Kidney tubule cell (primary cell): ENCODE measurements at regions not wholly inside any gene's neighbourhood (a gene's known extent, or its start where the extent isn't known, plus 50 kb on each side); places are given as distances from the start of the nearest gene placed in this dataset.

ENCODE experiments used
- DNase-seq: peaks from one replicate; pipeline ENCODE4 v3.0.0-alpha.2; 2018; ENCODE audit warnings: low spot score

GRCh38 chr4:31530555-31530954 is 810.4 kb downstream of the PCDH7 start:
- no peak for DNase-seq

GRCh38 chr4:31538877-31539276 is 818.7 kb downstream of the PCDH7 start:
- DNase-seq, result no peak

- no peak for DNase-seq
Measured at GRCh38 chr4:31539284-31540069, 819.3 kb downstream of the PCDH7 start.

GRCh38 chr4:31545330-31545729 is 825.2 kb downstream of the PCDH7 start:
- DNase-seq, result no peak

- no peak for DNase-seq
Measured at GRCh38 chr4:31545755-31546154, 825.6 kb downstream of the PCDH7 start.

- DNase-seq, result no peak
Measured at GRCh38 chr4:31548021-31548420, 827.9 kb downstream of the PCDH7 start.

- no peak for DNase-seq
Measured at GRCh38 chr4:31548823-31549222, 828.7 kb downstream of the PCDH7 start.

- DNase-seq, result no peak
Measured at GRCh38 chr4:31549256-31549655, 829.1 kb downstream of the PCDH7 start.

- DNase-seq, result no peak
Measured at GRCh38 chr4:31557437-31557836, 837.3 kb downstream of the PCDH7 start.

GRCh38 chr4:31573554-31573953 is 853.4 kb downstream of the PCDH7 start:
- no peak for DNase-seq

- no peak for DNase-seq
Measured at GRCh38 chr4:31575504-31575903, 855.3 kb downstream of the PCDH7 start.

- no peak for DNase-seq
Measured at GRCh38 chr4:31580843-31581242, 860.7 kb downstream of the PCDH7 start.

GRCh38 chr4:31585503-31585902 is 865.3 kb downstream of the PCDH7 start:
- DNase-seq, result no peak

- DNase-seq, result peak; percentile 4
Measured at GRCh38 chr4:31592293-31592692, 872.1 kb downstream of the PCDH7 start.

GRCh38 chr4:31595496-31595895 is 875.3 kb downstream of the PCDH7 start:
- DNase-seq, result no peak

GRCh38 chr4:31598639-31599038 is 878.5 kb downstream of the PCDH7 start:
- DNase-seq, result no peak

- DNase-seq, result no peak
Measured at GRCh38 chr4:31601793-31602192, 881.6 kb downstream of the PCDH7 start.

- DNase-seq, result peak; percentile 87
Measured at GRCh38 chr4:31613946-31614623, 893.9 kb downstream of the PCDH7 start.

GRCh38 chr4:31617667-31618066 is 897.5 kb downstream of the PCDH7 start:
- no peak for DNase-seq

- DNase-seq, result no peak
Measured at GRCh38 chr4:31620476-31620875, 900.3 kb downstream of the PCDH7 start.

GRCh38 chr4:31645236-31645635 is 925.1 kb downstream of the PCDH7 start:
- DNase-seq, result no peak

- DNase-seq, result no peak
Measured at GRCh38 chr4:31647786-31648185, 927.6 kb downstream of the PCDH7 start.

GRCh38 chr4:31649878-31650277 is 929.7 kb downstream of the PCDH7 start:
- no peak for DNase-seq

- no peak for DNase-seq
Measured at GRCh38 chr4:31651541-31651940, 931.4 kb downstream of the PCDH7 start.
